Psoas muscle (tissue), 7 donors: ENCODE measurements at regions not wholly inside any gene's neighbourhood (a gene's known extent, or its start where the extent isn't known, plus 50 kb on each side); places are given as distances from the start of the nearest gene placed in this dataset.

Experiments
- ATAC-seq, 4 donors: fragments of 200-7000 bp; cut with Tn5 transposase; one replicate each; pipeline ENCODE4 v1.9.1; 2020; ENCODE audit warnings: moderate library complexity in 3 of 4, mild to moderate bottlenecking in 2 of 4
- DNase-seq, 2 donors: peaks; one replicate each; pipeline ENCODE4 v3.0.0-alpha.2; 2020
- H3K27ac ChIP-seq: fragments of 200-600 bp; one replicate; pipeline ENCODE4 v1.8.0; 2022
- H3K27me3 ChIP-seq, 3 donors: fragments of 200-600 bp in 1 of 3; one replicate each; pipeline versions ENCODE4 v1.6.1 to v1.8.0; 2013 to 2022; ENCODE audit warnings: low read length in 2 of 3, mild to moderate bottlenecking in 2 of 3, moderate library complexity in 1 of 3; ENCODE audit not compliant: insufficient read depth in 3 of 3
- H3K36me3 ChIP-seq, 2 donors: fragments of 200-600 bp in 1 of 2; one replicate each; pipeline versions ENCODE4 v1.6.1 to v1.8.0; 2013 to 2022; ENCODE audit warnings: low read depth in 1 of 2, mild to moderate bottlenecking in 1 of 2, moderate library complexity in 1 of 2; ENCODE audit not compliant: insufficient read depth in 1 of 2
- H3K4me1 ChIP-seq: fragments of 200-600 bp; one replicate; pipeline ENCODE4 v1.8.0; 2022
- H3K4me3 ChIP-seq: fragments of 200-600 bp; one replicate; pipeline ENCODE4 v1.8.0; 2022; ENCODE audit warnings: mild to moderate bottlenecking
- H3K9me3 ChIP-seq: fragments of 200-600 bp; one replicate; pipeline ENCODE4 v1.8.0; 2022
- WGBS, 3 donors: extraction: QIAGEN DNeasy Blood & Tissue Kit; methylation state at CpG; one replicate each; pipeline versions ENCODE4 v1.1.6 to v1.1.7; 2013; 5-methylcytosine and 5-hydroxymethylcytosine counted together
- intact Hi-C, 2 donors: fragments of 100-400 bp; cut with DNase I; formaldehyde crosslinking; loops; one replicate each; pipeline versions ENCODE4 v1.11.0 to v1.14.2; 2022
- TF ChIP-seq, protein P1 (sequence below): fragments of 200-600 bp; IDR thresholded peaks from one replicate; pipeline ENCODE4 v1.8.0; 2022; ENCODE audit warnings: antibody characterized with exemption
- donor health status: healthy with polysubstance abuse.
- donor health status: DM: no; HTN: no; CAD: no; lungs with moderate emphysema.
- donor health status: Bipolar disorder and iron deficiency.
- donor health status: healthy.
- donor health status: DM: yes; HTN: yes; CAD: no.
- donor health status: DM: no; HTN: no; CAD: no.
- donor health status: DM: yes; HTN: yes; CAD: no.

DNA sequence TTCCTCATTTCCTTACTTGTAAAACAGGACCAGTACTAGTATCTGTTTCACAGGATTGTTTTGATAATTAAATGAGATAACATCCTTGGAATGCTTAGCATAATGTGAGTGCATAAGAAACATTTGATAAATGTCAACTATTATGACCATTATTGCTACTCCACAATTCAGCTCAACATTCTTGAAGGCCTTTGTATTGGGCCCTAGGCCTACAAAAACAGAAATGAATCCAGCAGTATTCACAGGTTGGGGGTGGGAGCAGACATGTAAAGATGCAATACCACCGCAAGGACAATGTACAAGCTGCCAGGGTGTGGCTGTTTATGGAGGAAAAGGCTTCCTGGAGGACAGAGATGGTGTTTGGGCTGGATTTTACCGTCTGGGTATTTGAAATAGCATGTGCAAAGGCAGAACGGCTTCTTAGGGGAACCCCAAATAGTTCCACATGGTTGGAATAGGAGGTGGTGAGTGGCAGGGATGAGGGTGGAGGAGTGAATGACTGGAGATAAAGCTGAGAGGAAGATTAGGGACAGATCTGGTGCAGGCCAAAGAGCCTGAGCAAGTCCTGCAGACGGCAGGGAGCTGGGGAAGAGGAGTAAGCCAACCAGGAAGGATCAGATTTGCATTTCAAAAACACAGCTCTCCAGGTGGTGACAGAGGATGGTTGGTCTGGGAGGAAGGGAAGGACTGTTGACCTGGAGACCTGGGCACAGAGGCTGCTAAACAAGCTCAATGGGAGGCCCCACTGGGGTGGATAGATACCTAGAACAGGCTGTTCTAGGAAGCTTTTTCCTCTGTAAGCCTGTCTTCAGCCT, 57.0 kb upstream of the EPB41L1 start:
- 70 to 78% (median 76%) methylated on average over 4 of the region's 4 CpGs for WGBS, 3 donors

DNA sequence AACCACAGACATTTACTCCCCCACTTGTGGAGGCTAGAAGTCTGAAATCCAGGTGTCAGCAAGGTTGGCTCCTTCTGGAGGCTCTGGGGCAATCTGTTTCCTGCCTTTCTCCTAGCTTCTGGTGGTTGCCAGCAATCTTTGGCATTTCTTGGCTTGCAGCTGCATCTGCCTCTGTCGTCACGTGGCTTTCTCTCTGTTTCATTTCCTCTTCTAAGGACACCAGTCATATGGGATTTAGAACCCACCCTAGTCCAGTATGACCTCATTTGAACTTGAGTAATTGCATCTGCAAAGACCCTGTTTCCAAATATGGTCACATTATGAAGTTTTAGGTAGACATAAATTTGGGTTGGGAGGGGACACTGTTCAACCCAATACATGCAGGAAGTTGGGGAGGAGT, 56.2 kb upstream of the EPB41L1 start:
- no peak overlapping the region for H3K4me3 ChIP-seq
- TF ChIP-seq, protein P1, sequence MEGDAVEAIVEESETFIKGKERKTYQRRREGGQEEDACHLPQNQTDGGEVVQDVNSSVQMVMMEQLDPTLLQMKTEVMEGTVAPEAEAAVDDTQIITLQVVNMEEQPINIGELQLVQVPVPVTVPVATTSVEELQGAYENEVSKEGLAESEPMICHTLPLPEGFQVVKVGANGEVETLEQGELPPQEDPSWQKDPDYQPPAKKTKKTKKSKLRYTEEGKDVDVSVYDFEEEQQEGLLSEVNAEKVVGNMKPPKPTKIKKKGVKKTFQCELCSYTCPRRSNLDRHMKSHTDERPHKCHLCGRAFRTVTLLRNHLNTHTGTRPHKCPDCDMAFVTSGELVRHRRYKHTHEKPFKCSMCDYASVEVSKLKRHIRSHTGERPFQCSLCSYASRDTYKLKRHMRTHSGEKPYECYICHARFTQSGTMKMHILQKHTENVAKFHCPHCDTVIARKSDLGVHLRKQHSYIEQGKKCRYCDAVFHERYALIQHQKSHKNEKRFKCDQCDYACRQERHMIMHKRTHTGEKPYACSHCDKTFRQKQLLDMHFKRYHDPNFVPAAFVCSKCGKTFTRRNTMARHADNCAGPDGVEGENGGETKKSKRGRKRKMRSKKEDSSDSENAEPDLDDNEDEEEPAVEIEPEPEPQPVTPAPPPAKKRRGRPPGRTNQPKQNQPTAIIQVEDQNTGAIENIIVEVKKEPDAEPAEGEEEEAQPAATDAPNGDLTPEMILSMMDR, result no peak
- WGBS, 3 donors, result 0 to 15% (median 6%) methylated on average over 2 of the region's 2 CpGs
- DNase-seq (no peak), ATAC-seq (peak in 1 of 4 donors; percentile 41)
- intact Hi-C loops, result no loop called here
- peaks cover 0 to 12% (median 3%) of the 10 kb centered on the region in 3 donors for H3K27me3 ChIP-seq
- H3K36me3 ChIP-seq, result no peaks in the 10 kb centered on the region
- no peak overlapping the region for H3K27ac ChIP-seq
- no peaks in the 10 kb centered on the region for H3K9me3 ChIP-seq
- H3K4me1 ChIP-seq, result no peaks in the 10 kb centered on the region

More for the DNA sequence above, 57.0 kb upstream of the EPB41L1 start:
- H3K36me3 ChIP-seq, result no peaks in the 10 kb centered on the region
- no peaks in the 10 kb centered on the region for H3K9me3 ChIP-seq
- DNase-seq (no peak), ATAC-seq (no peak)
- H3K27ac ChIP-seq, result no peak overlapping the region
- peaks cover 0 to 20% (median 8%) of the 10 kb centered on the region in 3 donors for H3K27me3 ChIP-seq
- no peaks in the 10 kb centered on the region for H3K4me1 ChIP-seq
- H3K4me3 ChIP-seq, result no peak overlapping the region
- intact Hi-C loops, result no loop called here
- TF ChIP-seq, protein P1, result no peak

DNA sequence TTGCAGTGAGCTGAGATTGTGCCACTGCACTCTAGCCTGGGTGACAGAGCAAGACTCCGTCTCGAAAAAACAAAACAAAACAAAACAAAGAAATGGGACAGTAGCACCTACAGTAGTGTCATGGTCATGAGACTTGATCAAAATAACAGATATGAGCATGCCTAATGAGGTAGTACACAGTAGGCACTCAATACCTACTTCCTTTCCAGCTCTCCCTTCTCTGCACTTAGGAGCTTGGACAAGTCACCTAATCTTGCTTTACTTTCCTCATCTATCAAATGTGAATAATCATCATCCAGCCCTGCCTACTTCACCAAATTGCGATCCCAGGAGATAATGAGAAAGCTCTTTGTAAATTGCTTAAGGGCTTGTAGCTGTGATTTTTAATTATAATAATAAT, 55.4 kb upstream of the EPB41L1 start:
- no peak for ATAC-seq
- TF ChIP-seq, protein P1, result no peak
- DNase-seq, result no peak
- H3K27me3 ChIP-seq, result peaks cover 0 to 6% (median 3%) of the 10 kb centered on the region in 3 donors
- intact Hi-C loops, result no loop called here
- no peak overlapping the region for H3K27ac ChIP-seq
- no peaks in the 10 kb centered on the region for H3K36me3 ChIP-seq
- WGBS, 3 donors, result 97 to 99% (median 98%) methylated on average over 3 of the region's 3 CpGs
- no peak overlapping the region for H3K4me3 ChIP-seq
- no peaks in the 10 kb centered on the region for H3K9me3 ChIP-seq
- H3K4me1 ChIP-seq, result no peaks in the 10 kb centered on the region

DNA sequence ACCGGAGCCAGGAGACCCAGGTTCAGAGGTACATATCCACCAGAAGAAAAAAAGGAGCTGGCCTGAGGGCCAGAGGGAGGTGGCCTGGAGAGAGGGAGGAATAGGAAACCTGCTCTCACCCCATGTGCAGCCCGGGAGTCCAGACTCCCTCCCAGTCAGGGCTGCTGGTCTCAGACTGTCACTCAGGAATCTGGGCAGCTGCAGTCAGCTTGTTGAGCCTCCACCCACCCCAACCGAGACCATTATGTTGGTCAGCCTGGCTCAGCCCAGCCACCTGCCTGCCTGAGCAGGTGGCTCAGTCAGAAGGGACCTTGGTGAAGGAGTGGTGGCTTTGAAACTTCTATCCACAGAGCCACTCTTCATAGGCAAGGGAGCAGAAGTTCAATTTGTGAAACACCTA, 53.3 kb upstream of the EPB41L1 start:
- H3K27ac ChIP-seq, result no peak overlapping the region
- H3K4me3 ChIP-seq, result no peak overlapping the region
- TF ChIP-seq, protein P1, result no peak
- intact Hi-C loops, result no loop called here
- ATAC-seq (peak in 1 of 4 donors; percentile 28), DNase-seq (no peak)
- H3K4me1 ChIP-seq, result no peaks in the 10 kb centered on the region
- H3K27me3 ChIP-seq, result no peaks in the 10 kb centered on the region
- 45 to 57% (median 45%) methylated on average over 3 of the region's 3 CpGs for WGBS, 3 donors
- no peaks in the 10 kb centered on the region for H3K9me3 ChIP-seq
- H3K36me3 ChIP-seq, result no peaks in the 10 kb centered on the region
